ENCODE measurements at regions not wholly inside any gene's neighbourhood (a gene's known extent, or its start where the extent isn't known, plus 50 kb on each side); places are given as distances from the start of the nearest gene placed in this dataset.

- TF ChIP-seq KLF6 (CRISPR knock-in tag; IDR thresholded peaks at IDR 0.05; ENCODE audit: borderline replicate concordance) (no peak), KDM1A (IDR thresholded peaks at IDR 0.05) (no peak), MXI1 (IDR thresholded peaks at IDR 0.05; ENCODE audit: low read depth, low read length) (no peak), ZNF232 (CRISPR knock-in tag; IDR thresholded peaks at IDR 0.05) (no peak), PHF21A (IDR thresholded peaks at IDR 0.05; ENCODE audit: borderline replicate concordance, low read depth) (no peak), POLR2A (conservative IDR thresholded peaks at IDR 0.05) (no peak), UBTF (IDR thresholded peaks at IDR 0.05; ENCODE audit: borderline replicate concordance in 1 of 2, low read depth in 2 of 2, low read length in 2 of 2) (no peak), BHLHE40 (IDR thresholded peaks at IDR 0.05; ENCODE audit: low read length) (no peak)
- TF ChIP-seq, protein P1, sequence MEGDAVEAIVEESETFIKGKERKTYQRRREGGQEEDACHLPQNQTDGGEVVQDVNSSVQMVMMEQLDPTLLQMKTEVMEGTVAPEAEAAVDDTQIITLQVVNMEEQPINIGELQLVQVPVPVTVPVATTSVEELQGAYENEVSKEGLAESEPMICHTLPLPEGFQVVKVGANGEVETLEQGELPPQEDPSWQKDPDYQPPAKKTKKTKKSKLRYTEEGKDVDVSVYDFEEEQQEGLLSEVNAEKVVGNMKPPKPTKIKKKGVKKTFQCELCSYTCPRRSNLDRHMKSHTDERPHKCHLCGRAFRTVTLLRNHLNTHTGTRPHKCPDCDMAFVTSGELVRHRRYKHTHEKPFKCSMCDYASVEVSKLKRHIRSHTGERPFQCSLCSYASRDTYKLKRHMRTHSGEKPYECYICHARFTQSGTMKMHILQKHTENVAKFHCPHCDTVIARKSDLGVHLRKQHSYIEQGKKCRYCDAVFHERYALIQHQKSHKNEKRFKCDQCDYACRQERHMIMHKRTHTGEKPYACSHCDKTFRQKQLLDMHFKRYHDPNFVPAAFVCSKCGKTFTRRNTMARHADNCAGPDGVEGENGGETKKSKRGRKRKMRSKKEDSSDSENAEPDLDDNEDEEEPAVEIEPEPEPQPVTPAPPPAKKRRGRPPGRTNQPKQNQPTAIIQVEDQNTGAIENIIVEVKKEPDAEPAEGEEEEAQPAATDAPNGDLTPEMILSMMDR (IDR thresholded peaks at IDR 0.05 in 2 of 3, conservative IDR thresholded peaks at IDR 0.05 in 1 of 3; ENCODE audit: insufficient read depth in 2 of 3, low read depth in 1 of 3, low read length in 3 of 3), result no peak
These were observed 151.5 kb upstream of the KLF6 start for GRCh38 chr10:3936422-3937040.

All from K562 (cell line).